Fibroblast of skin of left biceps (primary cell): ENCODE measurements at regions not wholly inside any gene's neighbourhood (a gene's known extent, or its start where the extent isn't known, plus 50 kb on each side); places are given as distances from the start of the nearest gene placed in this dataset.
"Not testable (repeated sequence)": the region's sequence is repeated elsewhere in the genome, so short reads cannot be mapped to it uniquely, and the experiment has no call there.

ENCODE experiments used
- DNase-seq, 2 experiments: peaks; one replicate each; pipeline ENCODE4 v3.0.0-alpha.2; 2013; ENCODE audit warnings: low read depth in 2 of 2

DNA sequence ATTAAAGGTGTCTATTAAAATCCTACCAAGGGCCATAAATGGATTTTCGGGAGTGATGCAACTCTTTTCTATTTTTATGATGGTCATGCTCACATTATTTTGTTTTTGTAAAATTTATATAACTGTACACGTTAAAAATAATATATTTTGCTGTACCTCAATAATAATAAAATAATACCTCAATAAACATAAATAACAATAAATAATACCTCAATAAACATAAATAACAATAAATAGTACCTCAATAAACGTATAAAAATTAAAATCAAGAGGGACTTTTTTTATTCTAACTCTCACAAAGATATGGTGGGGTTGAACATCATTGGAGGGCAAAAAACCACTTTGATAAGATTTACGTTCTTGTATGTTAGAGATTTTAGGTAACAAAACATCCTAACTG, 1189.6 kb upstream of the CELF2 start:
- DNase-seq: no peak

DNA sequence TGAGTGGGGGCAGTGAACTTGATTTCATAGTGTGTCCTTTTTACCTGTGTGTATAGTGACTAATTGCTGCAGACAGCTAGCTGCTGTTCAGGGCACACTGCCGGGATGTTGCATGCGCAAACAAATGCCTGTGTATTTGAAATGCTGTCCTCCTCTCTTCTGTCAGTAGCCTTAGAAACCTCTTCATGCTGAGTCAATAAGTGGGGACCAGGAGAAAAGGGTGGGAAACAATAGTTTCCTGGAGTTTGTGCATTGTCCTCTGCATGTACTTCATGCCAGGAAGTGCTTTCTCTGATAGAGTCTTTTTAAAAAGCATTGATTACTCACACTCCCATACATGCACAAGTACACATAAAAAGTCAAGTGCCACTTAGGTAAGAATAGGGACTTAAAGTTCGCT, 1183.7 kb upstream of the CELF2 start:
- DNase-seq: no peak

DNA sequence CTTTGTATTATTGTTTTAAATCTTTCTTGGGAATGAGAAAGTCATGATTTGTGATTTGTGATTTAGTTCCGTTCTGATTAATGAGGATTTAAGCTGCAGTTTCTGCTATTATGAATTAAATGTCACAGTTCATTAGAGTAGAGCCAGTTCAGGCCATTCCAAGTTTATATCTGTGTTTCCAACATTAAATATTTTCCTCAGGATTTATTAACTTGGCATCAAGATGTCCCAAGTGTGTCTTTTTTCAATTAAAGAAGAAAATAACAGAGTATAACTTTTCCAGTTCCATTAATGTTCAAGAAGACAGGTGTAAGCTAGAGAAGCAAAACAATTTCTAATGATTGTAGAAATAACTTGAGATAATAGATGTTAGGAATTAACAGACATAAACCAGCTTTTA, 1183.2 kb upstream of the CELF2 start:
- DNase-seq: no peak

DNA sequence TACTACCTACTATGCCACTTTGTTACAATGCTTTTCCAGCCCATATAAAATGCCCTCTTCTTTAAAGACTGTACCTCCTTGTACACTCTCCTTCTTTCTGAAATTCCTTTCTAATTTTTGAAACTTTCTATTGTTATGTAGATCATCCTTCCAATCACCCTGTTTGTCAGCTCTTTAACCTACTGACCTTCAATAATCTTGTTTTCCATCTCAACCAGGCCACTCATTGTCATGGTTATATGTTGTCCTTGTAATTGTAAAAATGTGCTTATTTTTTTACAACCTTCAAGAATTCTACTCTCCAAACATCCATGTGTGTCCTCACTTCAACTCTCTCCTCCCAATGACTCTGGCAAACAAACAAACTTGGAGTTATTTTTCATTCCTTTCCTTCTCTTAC, 1172.6 kb upstream of the CELF2 start:
- no peak for DNase-seq

DNA sequence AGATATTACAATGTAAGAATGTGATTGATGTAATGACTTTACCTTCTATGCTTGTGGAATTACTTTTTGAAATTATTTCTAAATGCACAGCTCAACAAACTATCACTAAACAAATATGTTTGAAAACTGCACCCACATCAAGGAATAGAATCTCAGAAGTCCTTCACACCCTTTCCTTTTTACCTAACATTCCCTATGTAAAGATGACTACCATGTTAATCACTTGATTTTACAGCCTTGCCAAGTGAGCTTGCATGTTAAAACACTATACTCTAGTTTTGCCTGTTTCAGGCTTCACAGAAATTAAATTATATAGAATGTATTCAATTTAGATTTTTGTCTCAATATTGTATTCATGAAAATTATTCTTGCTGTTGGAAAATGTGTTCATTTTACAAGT, 1169.4 kb upstream of the CELF2 start:
- no peak for DNase-seq

DNA sequence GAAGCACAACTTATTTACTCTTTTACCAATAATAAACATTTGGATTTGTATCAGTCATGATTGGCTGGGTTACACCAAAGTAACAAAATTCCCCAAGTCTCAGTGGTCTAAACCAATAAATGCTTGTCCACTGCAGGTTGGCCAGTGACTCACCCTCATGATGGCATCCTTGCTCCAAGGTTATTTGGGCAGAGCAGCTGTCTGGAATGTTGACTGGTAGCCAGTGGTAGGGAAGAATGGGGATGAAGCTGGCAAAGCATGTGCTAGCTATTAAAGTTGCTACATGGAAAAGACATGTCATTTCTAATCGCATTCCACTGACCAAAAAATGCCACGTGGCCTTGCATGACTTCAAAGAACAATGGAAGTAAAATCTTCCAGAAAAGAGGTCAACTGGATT, 1168.7 kb upstream of the CELF2 start:
- DNase-seq: no peak

DNA sequence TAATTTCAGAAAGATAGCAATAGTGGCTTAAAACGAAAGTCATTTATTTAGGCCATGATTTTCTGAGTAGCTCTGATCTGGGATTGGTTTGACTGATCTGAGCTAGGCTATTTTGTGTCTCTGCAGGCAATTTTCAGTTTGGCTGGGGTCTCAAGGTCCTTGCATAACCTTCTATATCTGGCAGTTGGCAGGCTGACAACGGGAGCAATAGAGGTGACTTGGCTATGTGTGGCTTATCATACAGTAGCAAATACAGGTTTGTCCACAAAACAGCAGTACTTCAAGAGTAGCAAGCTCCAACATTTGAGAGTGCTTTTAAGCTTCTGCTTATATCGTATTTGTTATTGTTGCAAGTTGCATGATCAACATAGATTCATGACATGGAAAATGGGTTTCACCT, 1167.3 kb upstream of the CELF2 start:
- DNase-seq: no peak

DNA sequence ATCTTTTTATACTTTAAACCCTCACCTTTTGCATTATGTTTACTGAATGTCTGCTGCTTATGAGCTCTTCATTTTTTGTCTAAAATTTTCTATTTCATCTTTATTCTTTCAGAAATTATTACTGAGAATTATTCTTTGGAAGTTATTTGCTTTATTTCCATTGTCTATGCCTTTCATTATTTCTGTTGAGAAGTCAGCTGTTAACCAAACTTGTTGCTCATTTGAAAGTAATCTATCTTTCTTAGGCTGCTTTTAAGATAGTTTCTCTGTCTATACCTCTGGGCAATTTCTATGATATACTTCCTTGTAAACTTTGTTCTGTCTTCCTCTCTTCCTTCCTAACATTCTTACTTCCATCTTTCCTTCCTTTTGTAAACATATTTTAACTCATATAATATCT, 1165.9 kb upstream of the CELF2 start:
- no peak for DNase-seq

DNA sequence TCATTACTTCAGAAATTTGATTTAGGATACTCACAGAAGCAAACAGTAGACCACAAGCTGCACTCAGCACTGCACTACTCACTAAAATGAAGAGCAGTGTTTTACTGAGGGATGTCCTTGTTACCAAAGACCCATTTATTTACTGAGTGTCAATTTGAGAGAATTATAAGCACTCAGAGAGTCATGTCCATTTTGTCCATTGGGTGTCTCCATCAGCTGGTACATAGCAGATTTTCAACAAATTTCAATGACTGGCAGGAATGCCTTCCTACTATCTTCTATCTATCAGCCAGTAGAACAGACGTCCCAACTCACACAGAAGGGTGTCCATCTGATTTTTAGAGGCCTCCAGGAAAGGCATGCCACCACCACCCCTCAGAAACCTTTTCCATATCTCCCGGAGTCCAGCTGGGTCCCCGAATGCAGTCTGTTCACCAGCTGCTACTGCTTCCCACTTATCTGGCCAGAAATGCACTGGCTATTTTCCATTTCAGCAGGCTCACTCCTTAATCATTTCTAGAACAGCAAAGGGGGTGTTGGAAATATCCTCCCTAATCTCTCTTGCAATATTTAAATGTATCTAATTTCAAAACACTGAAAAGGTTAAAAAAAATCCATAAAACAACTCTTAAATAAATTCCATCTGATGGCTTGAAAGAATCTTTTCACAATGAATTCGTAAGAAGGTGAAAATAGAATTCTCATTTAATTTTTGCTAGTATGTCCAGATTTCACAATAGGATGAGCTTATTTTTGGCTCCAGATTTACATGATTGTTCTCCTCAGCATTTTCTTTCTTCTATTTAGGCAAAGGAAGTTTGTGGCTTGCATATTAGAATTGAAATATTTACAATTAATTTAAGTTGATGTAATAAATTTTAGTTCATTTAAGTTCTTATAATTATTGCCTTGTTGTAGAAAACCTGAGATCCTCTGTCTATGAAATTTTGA, 1164.0 kb upstream of the CELF2 start:
- DNase-seq: no peak

DNA sequence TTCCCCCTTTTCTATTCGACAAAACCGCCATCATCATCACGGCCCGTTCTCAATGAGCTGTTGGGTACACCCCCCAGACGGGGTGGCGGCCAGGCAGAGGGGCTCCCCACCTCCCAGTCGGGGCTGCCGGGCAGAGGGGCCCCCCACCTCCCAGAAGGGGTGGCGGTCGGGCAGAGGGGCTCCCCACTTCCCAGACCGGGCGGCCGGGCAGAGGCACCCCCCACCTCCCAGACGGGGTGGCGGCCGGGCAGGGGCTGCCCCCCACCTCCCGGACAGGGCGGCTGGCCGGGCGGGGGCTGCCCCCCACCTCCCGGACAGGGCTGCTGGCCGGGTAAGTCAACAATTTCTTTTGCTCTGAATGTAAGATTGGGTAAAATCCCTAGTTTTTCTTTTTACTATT, 1162.2 kb upstream of the CELF2 start:
- not testable (repeated sequence) for DNase-seq

DNA sequence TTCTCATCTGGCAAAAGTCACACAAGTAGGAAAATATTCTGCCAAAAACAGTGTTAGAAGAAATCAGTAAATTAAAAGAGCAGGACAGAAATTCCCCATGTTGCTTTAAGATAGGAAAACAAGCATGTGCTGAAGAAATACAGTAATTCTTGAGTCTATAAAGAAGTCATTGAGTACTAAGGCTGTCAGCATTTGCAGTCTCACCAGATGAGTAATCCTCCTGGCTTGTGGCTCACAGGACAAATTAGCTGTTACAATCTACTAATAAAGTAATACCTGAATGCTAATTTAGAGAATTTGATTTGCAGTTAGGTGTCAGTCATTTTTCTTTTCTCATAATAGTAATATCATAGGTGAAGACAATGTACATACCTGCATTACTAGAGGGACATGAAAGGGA, 1158.9 kb upstream of the CELF2 start:
- no peak for DNase-seq

DNA sequence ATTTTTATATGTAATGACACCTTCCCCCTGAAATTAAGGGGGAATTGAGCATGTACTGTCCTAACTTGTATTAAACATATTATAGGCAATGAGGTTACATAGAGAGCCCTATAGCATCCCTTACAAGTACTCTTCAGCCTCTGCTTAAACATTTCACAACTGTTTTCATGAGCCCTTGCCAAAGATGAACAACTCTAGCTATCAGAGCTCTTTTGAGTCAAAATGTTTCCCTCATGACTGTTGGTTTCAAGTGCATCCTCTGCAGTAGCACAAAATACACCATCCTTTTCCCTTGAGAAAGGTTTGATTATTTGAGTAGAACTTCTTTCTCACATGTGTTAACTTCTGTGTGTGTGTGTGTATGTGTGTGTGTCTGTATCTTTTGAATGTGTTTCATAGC, 1157.6 kb upstream of the CELF2 start:
- no peak for DNase-seq

DNA sequence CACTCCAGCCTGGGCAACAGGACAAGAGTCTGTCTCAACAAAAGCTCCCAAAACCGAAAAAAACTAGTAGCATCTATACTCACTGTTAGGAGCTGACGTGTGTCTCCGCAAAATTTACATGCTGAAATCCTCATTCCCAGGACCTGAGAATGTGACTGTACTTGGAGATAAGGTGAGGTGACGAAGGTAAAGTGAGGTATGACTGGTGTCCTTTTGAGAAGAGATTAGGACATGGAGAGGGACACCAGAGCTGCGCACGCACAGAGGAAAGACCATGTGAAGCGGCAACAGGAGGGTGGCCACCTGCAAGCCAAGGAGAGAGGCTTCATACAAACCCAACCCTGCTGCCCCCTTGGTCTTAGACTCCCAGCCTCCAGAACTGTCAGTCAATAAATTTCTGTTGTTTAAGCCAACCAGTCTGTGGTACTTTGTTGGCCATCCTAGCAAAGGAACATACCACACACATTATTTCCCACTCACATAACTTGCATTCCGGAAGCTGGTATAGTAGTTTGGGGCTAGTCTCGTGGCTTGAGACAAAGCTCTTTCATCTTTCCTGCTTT, 1154.0 kb upstream of the CELF2 start:
- DNase-seq: no peak

DNA sequence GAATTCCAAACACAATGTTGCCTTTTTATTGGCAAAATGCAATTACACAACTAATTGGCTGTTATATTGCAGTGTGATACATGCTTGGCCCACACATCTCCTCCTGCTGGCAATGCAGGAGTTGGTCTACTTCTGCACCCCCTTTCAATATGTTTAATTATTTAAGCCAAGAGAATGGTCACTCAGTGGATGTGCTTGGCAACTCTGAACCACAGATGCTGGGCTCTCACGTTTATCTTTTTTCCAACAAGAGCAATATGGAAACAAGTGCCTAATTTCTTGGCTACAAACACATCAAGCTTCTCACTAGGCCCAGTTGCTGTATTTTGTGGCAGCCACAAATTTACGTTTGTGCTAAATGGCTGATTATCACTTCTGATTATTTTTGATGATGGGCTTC, 1149.2 kb upstream of the CELF2 start:
- DNase-seq: no peak

DNA sequence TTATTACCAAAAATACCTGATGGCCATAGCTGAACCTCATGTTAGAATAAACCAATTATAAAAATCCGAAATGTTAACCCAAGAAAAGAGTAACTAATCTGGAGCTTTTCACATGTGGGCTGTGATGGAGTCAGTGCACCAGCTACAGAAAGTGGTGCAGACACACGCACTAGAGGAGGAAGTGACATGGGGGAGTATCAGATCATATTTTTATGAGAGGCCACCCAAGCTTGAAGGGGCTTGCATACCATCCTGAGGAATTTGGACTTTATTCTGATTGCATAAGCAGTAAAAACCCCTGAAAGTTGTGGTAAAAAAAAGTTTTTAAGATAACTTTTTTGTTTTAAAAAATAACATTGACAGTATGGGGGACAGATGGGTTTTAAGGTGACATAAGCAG, 1148.5 kb upstream of the CELF2 start:
- no peak for DNase-seq

DNA sequence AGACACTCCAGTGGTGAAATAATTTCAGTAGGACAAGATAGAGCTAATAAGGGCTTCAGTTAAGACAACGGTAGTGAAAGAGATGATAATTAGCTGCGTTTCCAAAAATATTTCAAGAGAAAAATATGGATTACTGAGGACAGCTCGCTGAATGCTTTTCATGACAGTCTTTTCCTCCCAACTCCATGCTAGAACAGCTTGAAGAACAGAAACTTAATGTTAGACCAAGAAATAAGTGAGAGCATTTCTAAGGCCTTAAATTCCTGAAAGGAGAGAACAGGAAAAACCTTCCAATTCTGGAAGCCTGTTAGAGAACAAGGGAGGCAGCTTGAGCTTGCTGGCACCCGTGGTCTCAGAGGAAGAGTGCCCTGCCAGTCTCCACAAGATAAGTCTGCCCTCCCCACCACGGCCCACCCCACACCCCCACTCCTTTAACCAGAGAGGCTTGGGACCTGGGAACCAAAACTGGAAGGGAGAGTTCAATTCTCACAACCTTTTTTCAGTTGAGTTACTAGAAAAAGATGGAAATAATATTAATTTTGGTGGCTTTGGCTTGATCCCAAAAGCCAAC, 1148.0 kb upstream of the CELF2 start:
- DNase-seq: no peak

DNA sequence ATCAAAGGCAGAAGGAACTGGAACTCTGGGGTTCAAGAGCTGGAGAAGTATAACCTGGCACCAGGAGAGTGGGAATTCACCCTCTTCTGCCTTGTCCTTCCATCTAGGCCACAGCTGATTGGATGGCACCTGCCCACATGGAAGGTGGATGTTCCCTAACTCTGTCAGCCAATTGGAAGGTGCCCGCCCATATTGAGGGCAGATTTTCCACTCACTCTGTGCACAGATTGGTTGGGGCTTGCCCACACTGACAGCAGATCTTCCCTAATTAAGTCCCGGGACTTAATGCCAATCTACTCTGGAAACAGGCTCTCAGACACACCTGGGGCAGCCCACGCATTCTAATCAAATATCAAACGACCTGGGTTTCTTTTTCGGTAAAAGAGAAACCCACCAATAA, 1142.3 kb upstream of the CELF2 start:
- DNase-seq: no peak

DNA sequence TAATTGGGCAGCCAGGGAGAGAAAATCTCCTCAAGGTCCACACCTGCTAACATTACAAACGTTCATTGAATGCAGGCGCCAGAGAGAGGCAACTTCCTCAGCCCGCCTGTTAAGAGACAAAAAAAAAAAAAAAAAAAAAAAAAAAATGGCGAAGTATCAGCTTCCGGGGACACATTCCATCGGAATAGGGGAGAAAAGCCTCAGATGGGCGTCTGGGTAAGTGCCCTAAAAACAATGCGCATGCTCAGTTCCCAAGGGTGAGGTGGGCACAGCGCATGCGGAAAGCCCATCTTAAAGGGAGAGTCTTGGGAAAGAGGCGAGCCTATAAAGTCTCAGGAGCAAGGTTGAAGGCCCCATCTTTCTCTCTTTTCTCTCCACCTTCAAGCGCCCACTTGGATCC, 1139.7 kb upstream of the CELF2 start:
- no peak for DNase-seq

DNA sequence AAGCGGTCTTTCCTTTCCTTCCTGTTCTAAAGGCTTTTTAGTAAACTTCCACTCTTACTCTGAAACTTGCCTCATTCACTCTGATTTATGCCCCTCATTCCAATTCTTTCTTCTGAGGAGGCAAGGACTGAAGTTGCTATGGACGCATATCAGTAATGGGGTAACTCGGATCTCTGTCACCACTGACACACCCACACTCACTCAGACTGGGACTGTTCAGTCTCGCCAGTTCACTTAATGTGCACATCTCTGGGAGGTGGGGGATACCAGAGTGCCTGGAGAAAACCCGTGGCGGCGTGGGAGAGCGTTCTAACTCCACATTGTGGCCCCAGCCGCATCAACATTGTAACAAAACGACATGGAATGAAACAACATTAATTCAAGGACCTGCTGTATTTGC, 1139.3 kb upstream of the CELF2 start:
- DNase-seq: no peak

DNA sequence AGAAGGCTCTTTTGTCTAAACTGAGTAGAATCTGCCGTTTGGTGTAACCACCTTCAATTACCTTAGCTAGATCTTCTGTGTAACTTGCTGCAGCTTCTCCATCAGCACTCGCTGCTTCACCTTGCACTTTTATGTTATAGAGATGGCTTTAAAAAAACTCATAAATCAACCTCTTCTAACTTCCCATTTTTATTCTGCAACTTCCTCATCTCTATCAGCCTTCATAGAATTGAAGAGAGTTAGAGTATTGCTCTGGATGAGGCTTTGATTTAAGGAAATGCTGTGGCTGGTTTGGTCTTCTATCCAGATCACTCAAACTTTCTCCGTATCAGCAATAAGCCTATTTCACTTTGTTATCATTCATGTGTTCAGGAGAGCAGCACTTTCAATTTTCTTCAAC, 1131.9 kb upstream of the CELF2 start:
- no peak for DNase-seq

DNA sequence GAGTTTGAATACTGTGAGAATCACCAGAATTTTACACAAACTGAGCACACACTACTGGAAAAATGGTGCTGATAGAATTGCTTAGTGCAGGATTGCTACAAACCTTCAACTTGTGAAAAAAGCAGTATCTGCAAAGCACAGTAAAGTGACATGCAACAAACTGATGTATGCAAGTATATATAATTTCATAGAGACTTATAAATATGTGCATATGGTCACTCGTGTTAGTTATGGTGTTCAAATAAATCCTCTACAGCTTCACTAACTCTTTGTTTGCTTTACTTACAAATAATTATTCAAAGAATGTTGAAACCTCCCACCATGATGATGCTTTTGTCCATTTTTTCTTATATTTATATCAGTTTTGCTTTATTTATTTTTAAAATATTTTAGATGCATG, 1130.9 kb upstream of the CELF2 start:
- DNase-seq: no peak

DNA sequence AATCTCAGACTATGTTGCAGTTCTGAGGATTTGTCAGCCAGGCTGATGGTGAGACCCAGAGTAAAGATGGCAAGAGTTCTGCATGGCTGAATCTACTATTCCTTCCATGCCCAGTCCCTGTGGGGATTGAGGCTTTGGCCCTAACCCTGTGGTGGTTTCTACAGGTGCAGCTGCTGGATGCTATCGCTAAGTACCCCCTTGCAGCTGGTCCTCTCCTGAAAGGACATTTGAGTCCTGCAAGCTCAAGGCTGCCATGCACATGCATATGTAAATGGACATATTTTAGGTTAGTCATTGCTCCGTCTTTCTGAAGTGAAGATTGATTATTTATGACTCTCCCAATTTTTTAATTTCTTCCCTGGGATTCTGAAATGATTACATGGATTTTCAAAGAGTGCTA, 1122.2 kb upstream of the CELF2 start:
- DNase-seq: no peak

DNA sequence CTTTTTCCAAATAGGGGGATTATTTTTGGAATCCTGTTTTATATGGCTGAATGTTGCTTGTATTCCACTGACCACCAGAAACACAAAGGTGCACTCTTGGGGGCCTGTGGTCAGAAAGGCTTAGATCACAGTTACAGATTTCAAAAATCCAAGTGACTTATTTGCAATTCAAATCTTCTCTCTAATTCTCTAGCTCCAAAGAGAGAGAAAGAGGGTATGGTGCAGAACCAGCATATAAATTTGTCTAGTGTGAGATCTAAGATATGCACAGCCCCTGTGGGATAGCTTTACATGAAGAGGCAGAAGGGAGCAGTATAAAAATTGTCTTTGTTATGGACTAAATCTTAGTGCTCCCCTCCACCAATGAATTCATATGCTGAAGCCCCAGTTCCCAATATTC, 1121.7 kb upstream of the CELF2 start:
- no peak for DNase-seq
